WTC11 (cell line): ENCODE measurements at regions not wholly inside any gene's neighbourhood (a gene's known extent, or its start where the extent isn't known, plus 50 kb on each side); places are given as distances from the start of the nearest gene placed in this dataset.

Source experiments
- ATAC-seq: fragments of 200-7000 bp; cut with Tn5 transposase; 2 replicates; pipeline ENCODE4 v1.10.0; 2021; ENCODE audit warnings: mild to moderate bottlenecking, moderate library complexity
- CTCF ChIA-PET: fragments of 300-600 bp; sonication (Branson Sonifier 250); formaldehyde crosslinking; loops from one replicate; lab custom pipeline; 2021; ENCODE audit warnings: antibody characterized with exemption; lab: Charles Lee
- POLR2A ChIA-PET: fragments of 350-600 bp; sonication (Branson Sonifier 250); formaldehyde crosslinking; loops from one replicate; lab custom pipeline; 2021; ENCODE audit warnings: antibody characterized with exemption; lab: Charles Lee
- DNase-seq: peaks from one replicate; pipeline ENCODE4 v3.0.0; 2021; ENCODE audit warnings: low spot score
- H3K27ac Mint-ChIP-seq: 2 replicates; pipeline ENCODE4 v1.8.0; 2021; ENCODE audit warnings: mixed read lengths
- H3K27me3 Mint-ChIP-seq: 2 replicates; pipeline ENCODE4 v1.8.0; 2021; ENCODE audit warnings: low read depth, mild to moderate bottlenecking, moderate library complexity, mixed read lengths
- H3K36me3 Mint-ChIP-seq: 2 replicates; pipeline ENCODE4 v1.8.0; 2021; ENCODE audit warnings: mixed read lengths
- H3K4me1 Mint-ChIP-seq: 2 replicates; pipeline ENCODE4 v1.8.0; 2022; ENCODE audit warnings: mixed read lengths
- H3K4me3 Mint-ChIP-seq: 2 replicates; pipeline ENCODE4 v1.8.0; 2021; ENCODE audit warnings: mild to moderate bottlenecking, moderate library complexity, mixed read lengths
- H3K9me3 Mint-ChIP-seq: 2 replicates; pipeline ENCODE4 v1.8.0; 2021; ENCODE audit warnings: mixed read lengths
- AR ChIP-seq: fragments of 250-450 bp; sonication (Bioruptor Pico); IDR thresholded peaks from 2 replicates; pipeline ENCODE4 v1.9.0; 2021; ENCODE audit warnings: mild to moderate bottlenecking
- ARID4B ChIP-seq: sonication (generic); formaldehyde crosslinking; IDR thresholded peaks from 2 replicates; pipeline ENCODE4 v1.8.0; 2023; ENCODE audit warnings: missing genetic modification reagents, mild to moderate bottlenecking, borderline replicate concordance
- CBFB ChIP-seq: sonication (generic); formaldehyde crosslinking; IDR thresholded peaks from 2 replicates; pipeline ENCODE4 v1.8.1; 2022; ENCODE audit warnings: mild to moderate bottlenecking, low read depth, missing genetic modification reagents
- CREM ChIP-seq: sonication (generic); formaldehyde crosslinking; IDR thresholded peaks from 2 replicates; pipeline ENCODE4 v1.8.1; 2022; ENCODE audit warnings: mild to moderate bottlenecking, missing genetic modification reagents, moderate library complexity
- JUN ChIP-seq: sonication (generic); formaldehyde crosslinking; IDR thresholded peaks from 2 replicates; pipeline ENCODE4 v1.8.0; 2023; ENCODE audit warnings: mild to moderate bottlenecking, missing genetic modification reagents
- MXD4 ChIP-seq: fragments of 250-450 bp; sonication (Bioruptor Pico); IDR thresholded peaks from 2 replicates; pipeline ENCODE4 v1.8.0; 2021; ENCODE audit warnings: mild to moderate bottlenecking, moderate library complexity, borderline replicate concordance
- NR3C1 ChIP-seq: sonication (generic); formaldehyde crosslinking; conservative IDR thresholded peaks from 2 replicates; pipeline ENCODE4 v1.8.1; 2023; ENCODE audit warnings: low read depth, mild to moderate bottlenecking, missing genetic modification reagents
- PRDM15 ChIP-seq: sonication (generic); formaldehyde crosslinking; IDR thresholded peaks from 2 replicates; pipeline ENCODE4 v1.8.0; 2022; ENCODE audit warnings: missing genetic modification reagents
- TEAD1 ChIP-seq: sonication (generic); formaldehyde crosslinking; IDR thresholded peaks from 2 replicates; pipeline ENCODE4 v1.8.0; 2022; ENCODE audit warnings: mild to moderate bottlenecking, missing genetic modification reagents
- USF2 ChIP-seq: sonication (generic); formaldehyde crosslinking; IDR thresholded peaks from 2 replicates; pipeline ENCODE4 v1.8.1; 2023; ENCODE audit warnings: mild to moderate bottlenecking, missing genetic modification reagents, moderate library complexity
- ZNF219 ChIP-seq: sonication (generic); formaldehyde crosslinking; IDR thresholded peaks from 2 replicates; pipeline ENCODE4 v1.8.0; 2023; ENCODE audit warnings: missing genetic modification reagents, mild to moderate bottlenecking, borderline replicate concordance
- ZNF281 ChIP-seq: sonication (generic); formaldehyde crosslinking; IDR thresholded peaks from 2 replicates; pipeline ENCODE4 v1.8.0; 2023; ENCODE audit warnings: mild to moderate bottlenecking, missing genetic modification reagents
- ZNF423 ChIP-seq: fragments of 250-450 bp; sonication (Bioruptor Pico); IDR thresholded peaks from 2 replicates; pipeline ENCODE4 v2.1.2; 2022; ENCODE audit warnings: mild to moderate bottlenecking, moderate library complexity
- TF ChIP-seq, protein P1 (sequence below): sonication (generic); formaldehyde crosslinking; IDR thresholded peaks from 2 replicates; pipeline ENCODE4 v1.8.1; 2022; ENCODE audit warnings: low read depth, mild to moderate bottlenecking, moderate library complexity, missing genetic modification reagents, borderline replicate concordance
- TF ChIP-seq, protein P2 (sequence below): sonication (generic); formaldehyde crosslinking; IDR thresholded peaks from 2 replicates; pipeline ENCODE4 v1.8.1; 2022; ENCODE audit warnings: low read depth, missing genetic modification reagents, borderline replicate concordance
- TF ChIP-seq, protein P3 (sequence below): sonication (generic); formaldehyde crosslinking; IDR thresholded peaks from 2 replicates; pipeline ENCODE4 v1.8.0; 2022; ENCODE audit warnings: mild to moderate bottlenecking, missing genetic modification reagents

DNA sequence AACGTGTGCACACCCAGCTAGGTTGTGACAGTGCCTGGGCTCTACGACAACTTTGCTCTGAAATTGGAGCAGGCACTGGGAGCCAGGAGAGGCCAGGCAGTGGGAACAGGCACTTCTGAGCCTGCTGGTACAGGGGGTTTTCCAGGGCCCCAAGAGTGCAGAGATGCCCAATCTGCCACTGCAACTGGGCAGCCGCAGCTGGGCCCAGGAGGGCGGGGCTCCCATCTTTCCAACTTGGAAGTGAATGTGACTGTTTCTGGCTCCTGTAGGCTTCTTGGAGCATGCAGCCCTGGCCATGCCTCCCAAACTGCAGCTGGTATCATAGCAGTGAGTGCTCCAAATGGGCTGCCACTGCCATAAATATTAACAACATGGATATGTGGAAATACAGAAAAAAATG lies 465.1 kb upstream of the PABPC4L start (continued):
- TF ChIP-seq, protein P1, sequence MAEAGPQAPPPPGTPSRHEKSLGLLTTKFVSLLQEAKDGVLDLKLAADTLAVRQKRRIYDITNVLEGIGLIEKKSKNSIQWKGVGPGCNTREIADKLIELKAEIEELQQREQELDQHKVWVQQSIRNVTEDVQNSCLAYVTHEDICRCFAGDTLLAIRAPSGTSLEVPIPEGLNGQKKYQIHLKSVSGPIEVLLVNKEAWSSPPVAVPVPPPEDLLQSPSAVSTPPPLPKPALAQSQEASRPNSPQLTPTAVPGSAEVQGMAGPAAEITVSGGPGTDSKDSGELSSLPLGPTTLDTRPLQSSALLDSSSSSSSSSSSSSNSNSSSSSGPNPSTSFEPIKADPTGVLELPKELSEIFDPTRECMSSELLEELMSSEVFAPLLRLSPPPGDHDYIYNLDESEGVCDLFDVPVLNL = no peak
- TF ChIP-seq, protein P2, sequence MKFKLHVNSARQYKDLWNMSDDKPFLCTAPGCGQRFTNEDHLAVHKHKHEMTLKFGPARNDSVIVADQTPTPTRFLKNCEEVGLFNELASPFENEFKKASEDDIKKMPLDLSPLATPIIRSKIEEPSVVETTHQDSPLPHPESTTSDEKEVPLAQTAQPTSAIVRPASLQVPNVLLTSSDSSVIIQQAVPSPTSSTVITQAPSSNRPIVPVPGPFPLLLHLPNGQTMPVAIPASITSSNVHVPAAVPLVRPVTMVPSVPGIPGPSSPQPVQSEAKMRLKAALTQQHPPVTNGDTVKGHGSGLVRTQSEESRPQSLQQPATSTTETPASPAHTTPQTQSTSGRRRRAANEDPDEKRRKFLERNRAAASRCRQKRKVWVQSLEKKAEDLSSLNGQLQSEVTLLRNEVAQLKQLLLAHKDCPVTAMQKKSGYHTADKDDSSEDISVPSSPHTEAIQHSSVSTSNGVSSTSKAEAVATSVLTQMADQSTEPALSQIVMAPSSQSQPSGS (CRISPR knock-in tag) = no peak

GRCh38 chr4:134665429-134665828 lies 463.8 kb upstream of the PABPC4L start:
- Mint-ChIP-seq H3K4me1 (no peaks in the 10 kb centered on the region), H3K9me3 (peaks cover 9% of the 10 kb centered on the region), H3K27ac (no peak overlapping the region), H3K36me3 (peaks cover 12% of the 10 kb centered on the region), H3K4me3 (no peak overlapping the region), H3K27me3 (no peaks in the 10 kb centered on the region)
- DNase-seq (no peak), ATAC-seq (no peak)
- ChIA-PET CTCF (interaction anchor here (1.3 to 1.6 kb wide), 2 partner anchors 10 to 112 kb away, joined by 3 to 5 read pairs; no protein-coding TSS in a partner anchor), POLR2A (no interaction called here)
- TF ChIP-seq ZNF281 (CRISPR knock-in tag) (no peak), JUN (CRISPR knock-in tag) (no peak), MXD4 (CRISPR knock-in tag) (no peak), USF2 (no peak), ZNF423 (CRISPR knock-in tag) (no peak), PRDM15 (CRISPR knock-in tag) (no peak), CBFB (no peak), ARID4B (CRISPR knock-in tag) (no peak), NR3C1 (CRISPR knock-in tag) (no peak), TEAD1 (no peak), ZNF219 (no peak), CREM (CRISPR knock-in tag) (no peak), AR (CRISPR knock-in tag) (no peak)
- TF ChIP-seq, protein P2 (CRISPR knock-in tag) = no peak
- TF ChIP-seq, protein P3, sequence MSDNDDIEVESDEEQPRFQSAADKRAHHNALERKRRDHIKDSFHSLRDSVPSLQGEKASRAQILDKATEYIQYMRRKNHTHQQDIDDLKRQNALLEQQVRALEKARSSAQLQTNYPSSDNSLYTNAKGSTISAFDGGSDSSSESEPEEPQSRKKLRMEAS = no peak
